ENCODE measurements at regions not wholly inside any gene's neighbourhood (a gene's known extent, or its start where the extent isn't known, plus 50 kb on each side); places are given as distances from the start of the nearest gene placed in this dataset.

- no peak for DNase-seq (ENCODE audit: low read depth)
Observed at GRCh38 chr13:84303035-84303434, 420.8 kb upstream of the SLITRK1 start.

- no peak for DNase-seq (ENCODE audit: low read depth)
Observed at GRCh38 chr13:84297251-84297650, 415.0 kb upstream of the SLITRK1 start.

- no peak for DNase-seq (ENCODE audit: low read depth)
Observed at GRCh38 chr13:84296401-84296800, 414.1 kb upstream of the SLITRK1 start.

- DNase-seq (ENCODE audit: low read depth): no peak
Observed at GRCh38 chr13:84294576-84294975, 412.3 kb upstream of the SLITRK1 start.

- no peak for DNase-seq (ENCODE audit: low read depth)
Observed at GRCh38 chr13:84290386-84290785, 408.1 kb upstream of the SLITRK1 start.

GRCh38 chr13:84279166-84279565, 396.9 kb upstream of the SLITRK1 start:
- DNase-seq (ENCODE audit: low read depth): no peak

GRCh38 chr13:84272877-84273562, 390.7 kb upstream of the SLITRK1 start:
- DNase-seq (ENCODE audit: low read depth): no peak

DNA sequence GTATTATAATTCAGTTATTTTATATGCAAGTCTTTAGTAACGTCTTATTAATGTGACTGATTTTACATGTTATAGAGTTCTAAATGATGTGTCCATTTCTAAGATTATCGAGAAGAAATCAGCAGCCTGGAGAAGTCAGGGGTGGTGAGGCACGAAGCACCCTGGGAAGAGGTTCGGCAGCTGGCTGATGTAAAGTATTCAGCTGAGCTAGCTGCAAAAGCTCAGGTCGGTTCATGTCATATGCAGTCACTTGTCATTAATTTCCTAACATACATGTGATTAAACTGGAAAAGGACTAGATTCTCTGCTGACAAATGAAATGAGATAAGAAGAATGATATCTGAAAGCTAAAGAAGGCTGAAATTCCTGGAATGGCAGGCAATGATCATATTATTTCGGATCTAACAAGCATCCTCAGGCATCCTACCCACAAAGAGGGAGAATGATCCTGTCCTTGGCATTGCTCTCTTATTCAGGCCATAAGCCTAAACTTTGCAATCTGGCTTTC, 383.0 kb upstream of the SLITRK1 start:
- no peak for DNase-seq (ENCODE audit: low read depth)

DNA sequence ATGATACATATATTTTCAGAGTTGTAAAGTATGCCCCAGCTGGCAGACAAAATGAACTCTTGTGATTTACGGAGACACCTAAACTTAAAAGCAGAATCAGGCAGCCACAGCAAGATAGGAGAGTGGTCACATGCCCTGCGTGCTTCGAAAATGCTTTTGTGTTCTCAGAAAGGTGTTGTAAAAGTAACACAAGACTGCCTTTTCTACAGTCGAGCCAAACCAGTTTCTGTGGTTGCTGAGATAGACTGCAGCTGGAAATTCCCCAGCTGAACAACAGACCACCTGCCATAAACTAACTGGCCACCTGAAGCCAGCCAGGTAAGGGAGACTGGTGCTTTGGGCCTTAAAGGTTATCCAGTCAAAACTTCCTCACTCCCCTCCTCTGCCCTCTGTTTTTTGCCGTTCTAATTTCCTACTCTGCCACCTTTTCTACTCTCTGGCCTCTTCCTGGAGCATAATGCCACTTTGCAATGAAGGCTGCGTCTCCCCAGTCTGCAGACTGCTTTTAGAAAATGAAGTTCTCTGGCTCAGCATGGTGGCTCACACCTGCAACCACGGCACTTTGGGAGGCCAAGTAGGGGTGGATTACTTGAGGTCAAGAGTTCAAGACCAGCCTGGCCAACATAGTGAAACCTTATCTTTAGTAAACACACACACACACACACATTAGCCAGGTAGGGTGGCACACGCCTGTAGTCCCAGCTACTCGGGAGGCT, 381.2 kb upstream of the SLITRK1 start:
- DNase-seq (ENCODE audit: low read depth): no peak

DNA sequence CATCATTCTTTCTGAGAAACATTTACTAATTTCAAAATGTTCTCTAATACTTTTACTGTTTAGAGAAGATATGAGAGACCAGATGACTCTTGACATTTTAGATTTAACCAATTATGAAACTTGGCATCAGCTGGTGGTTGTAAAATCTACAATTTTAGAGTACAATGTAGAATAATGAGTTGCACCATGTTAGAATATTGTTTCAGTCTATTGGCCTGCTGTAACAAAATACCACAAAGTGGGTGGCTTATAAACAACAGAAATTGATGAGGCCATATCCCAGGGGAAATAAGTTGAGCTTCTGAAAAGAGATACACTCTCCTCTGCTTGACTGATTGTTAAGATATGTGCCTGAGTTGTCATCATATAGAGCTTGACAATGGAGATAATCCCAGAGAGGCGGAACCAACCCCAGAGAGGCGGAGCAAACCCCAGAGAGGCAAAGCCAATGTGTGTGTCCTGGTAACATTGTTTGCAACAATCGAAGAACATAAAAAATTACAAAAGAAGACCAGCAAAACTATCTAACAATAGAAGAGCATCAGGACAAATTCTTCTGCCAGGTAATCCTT, 373.0 kb upstream of the SLITRK1 start:
- DNase-seq (ENCODE audit: low read depth): no peak

GRCh38 chr13:84249463-84249862, 367.2 kb upstream of the SLITRK1 start:
- no peak for DNase-seq (ENCODE audit: low read depth)

GRCh38 chr13:84243340-84243739, 361.1 kb upstream of the SLITRK1 start:
- DNase-seq (ENCODE audit: low read depth): no peak

DNA sequence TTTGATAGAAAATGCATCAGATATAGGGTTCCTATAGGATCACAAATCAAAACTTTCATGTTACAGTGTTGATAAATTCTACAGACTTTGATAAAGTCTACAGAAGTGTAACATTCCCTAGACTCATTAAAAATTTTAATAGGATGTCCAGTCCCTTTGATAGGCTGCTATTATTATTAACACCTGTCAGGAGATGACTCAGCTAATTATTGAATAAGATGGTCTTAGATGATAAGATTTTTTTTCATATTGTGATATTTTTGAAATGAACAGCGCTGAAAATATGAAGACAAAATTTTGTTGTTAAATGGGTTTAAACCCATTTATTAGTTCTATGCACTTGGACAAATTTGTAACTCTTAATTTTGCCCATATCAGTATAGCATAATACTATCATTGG, 356.8 kb upstream of the SLITRK1 start:
- no peak for DNase-seq (ENCODE audit: low read depth)

DNA sequence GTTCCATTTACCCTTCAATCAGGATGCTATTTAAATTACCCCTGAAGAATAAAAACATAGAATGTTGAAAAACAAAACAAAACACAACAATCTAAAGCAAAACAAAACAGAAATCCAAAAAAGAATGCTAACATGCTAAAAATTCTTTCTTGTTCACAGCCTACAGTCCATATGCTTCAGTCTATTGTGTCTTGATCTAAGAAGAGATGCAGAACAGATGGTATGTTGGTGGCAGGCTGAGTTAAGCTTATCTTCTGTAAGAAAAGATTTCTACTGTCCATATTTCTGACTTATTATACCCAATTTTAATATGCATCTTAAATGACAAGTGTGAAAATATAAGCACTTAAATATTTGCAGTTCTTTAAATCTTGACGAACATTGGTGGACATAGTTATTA, 356.1 kb upstream of the SLITRK1 start:
- DNase-seq (ENCODE audit: low read depth): no peak

DNA sequence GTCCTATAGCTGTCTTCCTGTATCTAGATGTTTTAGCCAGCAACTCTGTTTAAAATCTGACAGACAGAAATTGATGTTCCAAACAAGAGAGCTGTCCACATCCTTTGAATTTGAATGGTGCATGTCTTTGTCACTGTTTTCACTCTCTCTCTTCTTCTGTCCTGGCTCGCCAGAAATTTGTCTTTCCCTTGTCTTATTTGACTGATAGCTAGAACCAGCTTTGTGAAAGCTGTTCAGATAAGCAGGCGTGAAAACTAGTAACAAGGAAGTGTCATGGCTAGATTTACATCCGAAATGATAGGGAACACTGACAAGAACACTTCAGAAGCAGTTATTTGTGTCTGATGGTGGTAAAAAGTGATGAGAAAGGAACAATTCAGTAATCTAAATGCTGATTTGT, 354.9 kb upstream of the SLITRK1 start:
- DNase-seq (ENCODE audit: low read depth): no peak

DNA sequence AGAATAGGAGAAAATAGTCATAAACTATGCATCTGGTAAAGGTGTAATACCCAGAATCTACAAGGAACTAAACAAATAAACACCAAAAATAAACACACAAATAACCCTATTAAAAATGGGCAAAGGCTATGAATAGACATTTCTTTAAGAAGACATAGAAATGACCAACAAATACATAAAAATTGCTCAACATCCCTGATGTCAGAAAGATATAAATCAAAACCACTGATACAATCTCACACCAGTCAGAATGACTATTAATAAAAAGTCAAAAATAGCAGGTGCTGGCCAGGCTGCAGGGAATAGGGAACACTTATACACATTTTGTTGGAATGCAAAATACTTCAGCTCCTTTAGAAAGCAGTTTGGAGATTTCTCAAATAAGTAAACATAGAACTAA, 352.1 kb upstream of the SLITRK1 start:
- DNase-seq (ENCODE audit: low read depth): no peak

- DNase-seq (ENCODE audit: low read depth): no peak
Observed at GRCh38 chr13:84230568-84230967, 348.3 kb upstream of the SLITRK1 start.

- no peak for DNase-seq (ENCODE audit: low read depth)
Observed at GRCh38 chr13:84211048-84211447, 328.8 kb upstream of the SLITRK1 start.

DNA sequence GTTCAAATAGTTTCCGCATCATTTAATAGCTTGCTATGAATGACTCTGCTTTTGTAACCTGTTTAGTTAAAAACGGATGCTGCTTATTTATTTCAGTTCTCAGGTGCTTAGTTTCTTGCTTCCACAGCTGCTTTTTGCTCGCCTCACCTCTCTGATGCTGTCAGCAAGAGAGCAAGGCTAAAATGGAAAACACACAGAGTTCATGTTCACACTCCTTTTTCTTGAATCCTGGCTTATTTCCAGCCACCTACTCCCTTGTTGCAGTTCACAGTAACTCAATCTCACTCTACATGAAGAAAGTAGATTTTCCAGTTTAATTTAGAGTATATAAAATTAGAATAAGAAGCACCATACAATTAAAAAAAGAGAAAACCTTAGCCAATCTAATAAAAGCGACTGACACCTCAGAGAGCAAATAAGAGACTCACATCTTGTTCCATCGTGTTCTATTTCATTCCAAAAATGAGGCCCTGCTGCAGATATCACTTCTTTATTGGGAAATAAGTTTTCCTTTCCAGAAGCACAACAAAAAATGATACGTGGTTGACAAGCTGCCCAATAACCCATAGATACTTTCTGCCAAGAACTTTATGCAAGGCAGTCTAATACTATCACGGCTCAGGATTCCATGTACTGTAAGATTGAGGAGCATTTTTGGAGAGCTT, 326.1 kb upstream of the SLITRK1 start:
- DNase-seq (ENCODE audit: low read depth): no peak

DNA sequence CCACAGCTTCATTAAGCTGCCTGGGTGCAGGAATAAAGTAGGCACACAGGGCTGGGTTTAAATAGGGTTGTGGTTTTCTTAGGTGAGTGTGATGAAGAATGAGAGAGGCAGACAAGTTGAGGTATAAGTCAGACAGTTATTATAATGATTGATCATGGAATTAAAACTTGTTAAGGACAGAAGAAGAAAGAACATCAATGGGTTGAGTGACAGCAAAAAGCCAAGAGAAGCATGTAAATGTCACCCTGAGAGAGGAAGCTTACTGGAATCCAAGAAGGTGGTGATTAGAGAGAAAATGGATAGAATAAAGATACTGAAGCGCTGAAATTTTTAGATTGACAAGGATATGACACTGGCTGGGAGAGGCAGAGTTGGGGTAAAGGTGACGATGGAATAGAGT, 325.2 kb upstream of the SLITRK1 start:
- no peak for DNase-seq (ENCODE audit: low read depth)

- no peak for DNase-seq (ENCODE audit: low read depth)
Observed at GRCh38 chr13:84200971-84201370, 318.7 kb upstream of the SLITRK1 start.

DNA sequence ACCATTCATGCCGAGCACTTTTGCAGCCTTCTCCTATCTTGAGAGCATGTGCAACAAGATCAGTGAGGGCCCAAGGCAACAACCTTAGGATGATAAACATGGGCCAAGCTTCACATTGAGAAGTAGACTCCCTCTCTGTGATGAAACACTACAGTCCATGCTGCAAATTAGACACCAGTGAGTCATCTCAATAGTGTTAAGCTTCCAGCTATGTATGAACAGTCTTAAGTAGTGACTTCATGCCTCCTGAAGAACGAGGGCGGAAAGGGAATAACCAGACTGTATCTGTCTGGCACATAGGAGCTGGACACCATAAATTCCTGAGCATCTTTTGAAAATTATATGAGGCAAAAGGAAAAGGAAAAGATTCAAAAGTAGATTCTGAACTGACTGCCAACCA, 309.9 kb upstream of the SLITRK1 start:
- no peak for DNase-seq (ENCODE audit: low read depth)

GRCh38 chr13:84191139-84191538, 308.9 kb upstream of the SLITRK1 start:
- DNase-seq (ENCODE audit: low read depth): no peak

Measured in activated T-helper 1 cell treated with Interleukin-2 at 50 U/mL for 16 hours (primary cell).